ENCODE measurements at regions not wholly inside any gene's neighbourhood (a gene's known extent, or its start where the extent isn't known, plus 50 kb on each side); places are given as distances from the start of the nearest gene placed in this dataset.
A peak's percentile ranks its signal among the peaks of the same experiment; 100 is the strongest.

- TF ChIP-seq CTCF (IDR thresholded peaks at IDR 0.05; ENCODE audit: borderline replicate concordance) = no peak
- Histone ChIP-seq H3K27me3 (ENCODE audit: low read depth) (no peaks in the 10 kb centered on the region), H3K4me3 (no peak overlapping the region), H3K36me3 (no peaks in the 10 kb centered on the region), H3K9me3 (replicated peaks) (no peaks in the 10 kb centered on the region), H3K4me1 (peaks cover 26% of the 10 kb centered on the region), H3K27ac (replicated peaks) (peak overlapping the region; percentile 56)
- intact Hi-C loops (cut with micrococcal nuclease) = no loop called here
- no peak for DNase-seq
Measured at GRCh38 chr17:70295329-70295728, 126.0 kb downstream of the KCNJ2 start.

- H3K9me3 ChIP-seq (replicated peaks) = no peaks in the 10 kb centered on the region
- no peak for TF ChIP-seq CTCF (IDR thresholded peaks at IDR 0.05; ENCODE audit: borderline replicate concordance)
- DNase-seq = peak; percentile 22
- H3K4me1 ChIP-seq = peaks cover 23% of the 10 kb centered on the region
- intact Hi-C loops (cut with micrococcal nuclease) = no loop called here
- no peak overlapping the region for H3K4me3 ChIP-seq
- peak overlapping the region; percentile 56 for H3K27ac ChIP-seq (replicated peaks)
- no peaks in the 10 kb centered on the region for H3K27me3 ChIP-seq (ENCODE audit: low read depth)
- H3K36me3 ChIP-seq = no peaks in the 10 kb centered on the region
Measured at GRCh38 chr17:70295731-70296130, 126.4 kb downstream of the KCNJ2 start.

DNA sequence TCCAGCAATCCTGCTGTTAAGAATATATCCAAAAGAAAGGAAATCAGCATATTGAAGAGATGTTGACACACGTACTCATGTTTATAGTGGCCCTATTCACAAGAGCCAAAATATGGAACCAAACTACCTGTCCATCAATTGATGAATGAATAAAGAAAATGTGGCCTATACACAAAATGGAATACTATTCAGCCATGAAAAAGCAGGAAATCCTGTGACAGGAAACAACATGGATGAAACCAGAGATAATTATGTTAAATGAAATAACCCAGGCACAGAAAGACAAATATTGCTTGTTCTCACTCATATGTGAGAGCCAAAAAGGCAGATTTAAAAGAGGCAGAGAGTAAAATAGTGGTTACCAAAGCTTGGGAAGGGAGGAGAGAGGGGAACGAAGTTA is 127.1 kb downstream of the KCNJ2 start:
- H3K4me1 ChIP-seq = peaks cover 17% of the 10 kb centered on the region
- no peak for TF ChIP-seq CTCF (IDR thresholded peaks at IDR 0.05; ENCODE audit: borderline replicate concordance)
- H3K36me3 ChIP-seq = no peaks in the 10 kb centered on the region
- DNase-seq = no peak
- no peak overlapping the region for H3K4me3 ChIP-seq
- no peaks in the 10 kb centered on the region for H3K27me3 ChIP-seq (ENCODE audit: low read depth)
- peak overlapping the region; percentile 56 for H3K27ac ChIP-seq (replicated peaks)
- intact Hi-C loops (cut with micrococcal nuclease) = no loop called here
- H3K9me3 ChIP-seq (replicated peaks) = no peaks in the 10 kb centered on the region

DNA sequence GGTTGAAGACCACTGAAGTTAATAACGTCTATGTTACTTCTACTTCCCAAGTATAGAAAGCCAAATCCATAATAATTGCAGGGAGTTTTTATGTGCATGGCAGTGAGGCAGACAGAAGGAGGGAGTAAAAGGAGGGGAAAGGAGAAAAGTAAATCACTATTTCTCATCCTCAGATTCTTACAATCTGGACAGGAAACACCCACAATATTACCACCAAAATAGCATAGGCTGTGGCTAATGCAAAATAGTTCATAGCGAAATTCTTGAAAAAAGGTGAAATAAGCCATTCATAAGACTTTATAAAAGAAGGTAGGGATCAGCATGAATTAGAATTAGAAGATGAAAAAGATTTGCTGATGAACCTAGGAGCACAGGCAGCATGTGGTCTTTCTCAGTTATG is 128.1 kb downstream of the KCNJ2 start:
- H3K27ac ChIP-seq (replicated peaks) = no peak overlapping the region
- H3K36me3 ChIP-seq = no peaks in the 10 kb centered on the region
- intact Hi-C loops (cut with micrococcal nuclease) = no loop called here
- no peak overlapping the region for H3K4me3 ChIP-seq
- TF ChIP-seq CTCF (IDR thresholded peaks at IDR 0.05; ENCODE audit: borderline replicate concordance) = no peak
- peaks cover 13% of the 10 kb centered on the region for H3K4me1 ChIP-seq
- no peak for DNase-seq
- H3K27me3 ChIP-seq (ENCODE audit: low read depth) = no peaks in the 10 kb centered on the region
- H3K9me3 ChIP-seq (replicated peaks) = no peaks in the 10 kb centered on the region

GRCh38 chr17:70298929-70299531 is 129.7 kb downstream of the KCNJ2 start:
- DNase-seq = no peak
- peaks cover 13% of the 10 kb centered on the region for H3K4me1 ChIP-seq
- no peaks in the 10 kb centered on the region for H3K9me3 ChIP-seq (replicated peaks)
- no peak overlapping the region for H3K4me3 ChIP-seq
- H3K27me3 ChIP-seq (ENCODE audit: low read depth) = no peaks in the 10 kb centered on the region
- intact Hi-C loops (cut with micrococcal nuclease) = no loop called here
- H3K27ac ChIP-seq (replicated peaks) = no peak overlapping the region
- H3K36me3 ChIP-seq = no peaks in the 10 kb centered on the region
- TF ChIP-seq CTCF (IDR thresholded peaks at IDR 0.05; ENCODE audit: borderline replicate concordance) = no peak
